Fibroblast of mammary gland (primary cell): ENCODE measurements at regions not wholly inside any gene's neighbourhood (a gene's known extent, or its start where the extent isn't known, plus 50 kb on each side); places are given as distances from the start of the nearest gene placed in this dataset.

Experiments used
- DNase-seq: peaks from one replicate; pipeline ENCODE4 v3.0.0-alpha.2; 2010; ENCODE audit warnings: low read depth
- H3K4me3 ChIP-seq: 2 replicates; pipeline ENCODE4 v1.5.1; 2011; ENCODE audit warnings: low read depth, mild to moderate bottlenecking, low read length, moderate library complexity; ENCODE audit not compliant: control insufficient read depth
- CTCF ChIP-seq: conservative IDR thresholded peaks from 2 replicates; pipeline ENCODE4 v1.5.1; 2011; ENCODE audit warnings: low read depth, low read length, inconsistent platforms; ENCODE audit not compliant: control insufficient read depth, insufficient read depth

GRCh38 chrX:5031792-5032191, 1196.9 kb downstream of the NLGN4X start:
- DNase-seq = no peak
- no peak for TF ChIP-seq CTCF
- H3K4me3 ChIP-seq = no peak overlapping the region

- no peak for TF ChIP-seq CTCF
- no peak for DNase-seq
- H3K4me3 ChIP-seq = no peak overlapping the region
Measured at GRCh38 chrX:5015451-5015850, 1213.2 kb downstream of the NLGN4X start.

- no peak for TF ChIP-seq CTCF
- H3K4me3 ChIP-seq = no peak overlapping the region
- DNase-seq = no peak
Measured at GRCh38 chrX:4994855-4995254, 1233.8 kb downstream of the NLGN4X start.

- H3K4me3 ChIP-seq = no peak overlapping the region
- TF ChIP-seq CTCF = no peak
Measured at GRCh38 chrX:4978613-4979012, 1250.1 kb downstream of the NLGN4X start.

GRCh38 chrX:4971646-4972045, 1257.0 kb downstream of the NLGN4X start:
- DNase-seq = no peak
- TF ChIP-seq CTCF = no peak
- H3K4me3 ChIP-seq = no peak overlapping the region

More at GRCh38 chrX:4978613-4979012, 1250.1 kb downstream of the NLGN4X start:
- no peak for DNase-seq

GRCh38 chrX:4964112-4964511, 1250.7 kb upstream of the PRKX start:
- no peak for DNase-seq

More at GRCh38 chrX:4964112-4964511, 1250.7 kb upstream of the PRKX start:
- TF ChIP-seq CTCF = no peak
- H3K4me3 ChIP-seq = no peak overlapping the region
